NCI-H2107 (cell line): ENCODE measurements at regions not wholly inside any gene's neighbourhood (a gene's known extent, or its start where the extent isn't known, plus 50 kb on each side); places are given as distances from the start of the nearest gene placed in this dataset.

ENCODE experiments used
- DNase-seq: peaks from one replicate; lab custom pipeline; 2025; lab: John Stamatoyannopoulos, UW

DNA sequence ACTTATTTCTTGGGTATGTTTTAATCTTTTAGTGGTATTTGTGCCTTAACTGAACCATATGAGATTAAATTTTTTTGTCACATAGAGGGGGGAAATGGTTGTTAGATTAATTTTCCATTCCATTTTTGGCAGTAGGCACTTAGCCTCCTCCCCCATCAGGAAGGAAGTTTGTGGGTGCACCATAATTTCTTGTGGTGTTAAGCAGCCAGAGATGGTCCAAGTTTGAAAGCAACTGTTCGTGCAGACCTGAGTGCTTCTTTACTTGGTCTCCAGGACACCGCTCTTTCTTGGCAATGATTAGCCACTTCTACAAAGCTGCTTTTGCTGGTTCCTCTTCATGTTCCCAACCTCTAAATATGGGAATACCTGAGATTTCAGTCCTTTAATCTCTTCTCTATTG is 92.7 kb upstream of the RPL34 start:
- no peak for DNase-seq

DNA sequence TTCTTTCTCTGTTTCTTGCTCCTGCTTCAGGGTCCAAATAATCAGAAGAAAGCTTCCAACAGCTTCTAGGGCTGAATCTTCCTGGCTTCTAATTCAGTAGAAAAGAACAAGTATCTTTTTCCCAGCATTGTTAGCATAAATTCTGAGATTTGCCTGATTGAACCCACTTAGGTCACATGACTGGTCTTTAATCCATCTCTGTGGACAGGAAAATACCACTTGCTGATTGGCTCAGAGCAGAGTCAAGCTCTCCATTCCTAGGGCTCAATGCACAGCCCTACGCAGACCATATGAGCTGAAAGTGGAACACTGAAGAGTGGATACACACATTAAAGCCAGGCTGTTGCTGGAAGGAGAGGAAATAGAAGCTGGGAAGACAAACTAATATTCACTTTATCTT is 99.6 kb upstream of the RPL34 start:
- no peak for DNase-seq

DNA sequence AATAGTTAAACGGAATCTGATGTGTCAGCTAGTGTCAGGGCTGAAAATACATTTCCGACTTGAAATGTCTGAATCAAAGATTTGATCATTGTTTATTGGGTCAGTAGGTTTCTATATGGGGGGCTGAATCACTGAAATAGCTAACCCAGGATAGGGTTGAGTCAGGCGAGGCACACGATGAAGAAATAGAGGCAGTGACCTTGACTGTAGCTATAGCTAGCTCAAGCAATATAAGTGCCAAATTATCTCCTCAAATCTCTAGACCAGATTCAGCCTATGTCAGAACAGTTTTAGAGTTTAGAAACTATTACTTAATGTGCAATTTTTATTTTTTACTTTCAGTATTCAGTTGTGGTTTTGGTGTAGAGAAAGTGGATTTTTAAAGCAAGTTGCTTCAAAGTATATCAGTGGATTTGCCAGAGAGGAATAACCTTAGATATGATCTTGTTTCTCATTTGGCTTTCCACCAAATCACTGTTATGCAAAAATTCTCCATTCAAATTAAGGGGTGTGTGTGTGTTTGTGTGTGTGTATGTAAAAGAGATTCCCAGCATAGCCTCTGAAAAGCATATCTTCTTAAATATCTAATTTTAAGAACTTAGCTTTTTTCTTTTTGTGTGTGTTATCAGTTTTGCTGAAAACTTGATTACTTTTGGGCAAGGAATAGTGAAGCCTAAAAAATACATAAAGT is 100.3 kb upstream of the RPL34 start:
- no peak for DNase-seq

DNA sequence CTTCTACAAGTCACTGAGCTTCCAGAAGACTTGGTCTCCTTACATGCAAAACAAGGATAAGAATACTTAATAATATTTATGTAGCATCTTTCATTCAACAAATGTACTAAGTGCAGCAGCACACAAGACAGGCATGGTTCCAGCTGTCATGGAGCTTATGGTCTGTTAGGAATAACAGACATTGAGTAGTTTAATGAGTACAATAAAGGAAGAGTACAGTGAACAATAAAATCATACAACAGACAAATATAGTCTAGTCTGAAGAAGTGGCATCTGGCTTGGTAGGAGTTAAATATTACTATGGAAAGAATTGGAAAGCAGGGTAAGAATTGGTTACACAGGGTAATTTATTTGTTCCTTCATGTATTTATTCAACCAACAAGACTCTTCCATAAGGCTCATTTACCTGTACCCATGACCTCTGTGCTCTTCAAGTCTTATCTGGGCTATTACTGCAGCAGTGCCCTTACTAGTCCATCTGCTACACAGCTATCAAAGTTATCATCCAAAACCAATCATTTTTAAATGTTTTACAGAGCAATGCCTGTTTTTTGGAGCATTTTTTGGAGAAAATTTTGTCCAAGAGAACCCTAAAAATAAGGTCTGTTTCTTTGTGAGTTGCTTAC is 101.1 kb upstream of the RPL34 start:
- DNase-seq = no peak

DNA sequence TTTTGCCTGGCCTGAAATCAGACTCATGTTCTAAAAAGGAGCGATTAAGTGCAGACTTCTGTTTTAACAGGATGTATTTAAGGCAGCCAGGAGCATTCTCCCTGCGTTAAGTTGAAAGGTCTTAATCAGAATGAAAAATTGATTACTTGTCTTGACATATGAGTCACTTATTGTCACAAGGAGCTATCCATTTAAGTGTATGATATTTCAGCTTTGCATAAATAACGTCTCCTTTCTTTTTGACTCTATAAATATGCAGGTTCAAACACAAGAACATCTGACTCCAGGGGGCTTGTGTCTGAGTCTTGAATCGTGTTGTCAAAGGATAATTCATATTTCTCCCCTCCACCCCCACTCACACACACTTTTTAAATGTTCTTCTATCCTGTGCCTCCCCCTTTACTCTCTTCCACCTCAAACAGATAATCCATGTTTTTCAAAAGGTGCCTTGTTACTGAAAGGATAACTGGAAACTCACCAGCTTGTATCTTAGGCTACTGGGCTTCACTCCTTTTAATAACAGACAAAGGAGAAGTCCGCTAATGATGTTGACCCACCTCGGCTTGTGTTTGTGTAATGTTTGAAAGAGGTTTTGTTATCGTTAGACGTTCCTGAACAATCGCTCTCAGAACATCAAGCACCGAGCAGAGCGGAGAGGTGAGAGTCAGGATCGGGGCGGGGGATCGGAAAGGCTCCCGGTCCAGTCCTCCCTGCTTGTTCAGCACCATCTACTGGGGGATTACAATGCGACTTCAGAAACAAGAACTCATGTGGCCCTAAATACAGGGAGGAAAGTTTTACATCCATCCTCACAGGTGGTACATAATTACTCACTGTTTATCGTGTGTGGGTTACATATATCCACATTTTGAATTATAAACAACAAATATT is 107.5 kb upstream of the RPL34 start:
- no peak for DNase-seq

DNA sequence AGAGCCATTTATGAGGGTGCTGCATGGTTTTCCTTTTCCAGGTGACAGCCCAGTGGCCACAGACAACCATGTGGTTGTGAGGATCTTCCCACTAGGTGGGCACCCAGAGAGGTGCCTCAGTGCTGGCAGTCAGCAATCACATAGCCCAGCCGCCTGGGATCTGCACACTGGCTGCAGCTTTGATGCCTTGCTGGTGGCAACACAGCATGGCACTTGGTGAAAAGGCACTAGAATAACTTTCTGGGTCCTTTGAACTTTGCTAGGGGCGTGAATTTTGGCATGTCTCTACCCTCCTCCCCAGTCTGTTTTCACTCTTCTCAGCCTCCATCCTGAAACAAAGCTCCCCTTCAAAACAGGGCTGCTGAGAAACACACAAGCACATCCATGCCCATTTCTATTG is 108.8 kb upstream of the RPL34 start:
- no peak for DNase-seq

DNA sequence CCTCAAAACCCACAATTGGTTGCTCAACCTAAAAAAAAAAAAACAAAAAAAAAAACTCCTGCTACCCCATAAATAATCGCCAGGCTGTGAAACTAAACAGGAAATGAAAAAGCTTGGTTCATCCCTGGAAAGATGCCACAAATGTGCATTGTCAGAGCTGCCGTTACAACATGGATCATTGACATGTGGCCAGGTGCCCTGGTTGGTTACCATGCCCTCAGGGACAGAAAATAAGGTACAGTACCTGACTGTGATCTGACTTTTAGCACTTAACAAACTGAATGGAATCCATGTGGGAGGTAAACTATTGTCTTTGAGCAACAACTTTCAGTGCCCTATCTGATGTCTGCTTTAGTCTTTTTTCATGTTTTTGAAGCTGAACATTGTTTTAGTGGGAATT is 118.0 kb upstream of the RPL34 start:
- no peak for DNase-seq

DNA sequence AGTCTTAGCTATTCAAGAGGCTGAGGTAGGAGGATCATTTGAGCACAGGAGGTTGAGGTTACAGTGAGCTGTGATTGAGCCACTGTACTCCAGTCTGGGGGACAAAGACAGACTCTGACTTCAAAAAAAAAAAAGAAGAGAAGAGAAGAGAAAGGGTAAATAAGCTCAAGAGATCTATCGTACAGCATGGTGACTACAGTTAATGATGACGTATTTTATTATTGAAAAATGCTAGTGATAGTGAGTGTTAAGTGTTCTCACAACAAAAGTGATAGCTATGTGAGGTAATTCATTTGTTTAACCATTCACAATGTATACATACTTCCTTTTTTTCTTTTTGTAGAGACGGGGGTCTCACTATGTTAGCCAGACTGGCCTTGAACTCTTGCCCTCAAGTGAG is 121.5 kb upstream of the RPL34 start:
- DNase-seq = no peak

DNA sequence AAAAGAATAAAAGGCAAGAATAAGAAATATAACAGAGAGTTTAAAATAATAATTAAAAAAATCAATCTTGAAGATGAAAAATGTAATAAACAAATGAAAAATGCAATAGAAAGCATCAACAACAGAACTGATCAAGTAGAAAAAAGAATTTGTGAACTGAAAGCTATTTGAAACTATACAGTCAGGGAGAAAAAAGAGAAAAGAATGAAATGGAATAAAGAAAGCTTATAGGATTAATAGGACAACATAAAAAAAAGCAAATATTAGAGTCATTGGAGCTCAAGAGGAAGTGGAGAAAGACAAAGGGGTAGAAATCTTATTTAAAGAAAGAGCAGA is 126.8 kb upstream of the RPL34 start:
- no peak for DNase-seq

DNA sequence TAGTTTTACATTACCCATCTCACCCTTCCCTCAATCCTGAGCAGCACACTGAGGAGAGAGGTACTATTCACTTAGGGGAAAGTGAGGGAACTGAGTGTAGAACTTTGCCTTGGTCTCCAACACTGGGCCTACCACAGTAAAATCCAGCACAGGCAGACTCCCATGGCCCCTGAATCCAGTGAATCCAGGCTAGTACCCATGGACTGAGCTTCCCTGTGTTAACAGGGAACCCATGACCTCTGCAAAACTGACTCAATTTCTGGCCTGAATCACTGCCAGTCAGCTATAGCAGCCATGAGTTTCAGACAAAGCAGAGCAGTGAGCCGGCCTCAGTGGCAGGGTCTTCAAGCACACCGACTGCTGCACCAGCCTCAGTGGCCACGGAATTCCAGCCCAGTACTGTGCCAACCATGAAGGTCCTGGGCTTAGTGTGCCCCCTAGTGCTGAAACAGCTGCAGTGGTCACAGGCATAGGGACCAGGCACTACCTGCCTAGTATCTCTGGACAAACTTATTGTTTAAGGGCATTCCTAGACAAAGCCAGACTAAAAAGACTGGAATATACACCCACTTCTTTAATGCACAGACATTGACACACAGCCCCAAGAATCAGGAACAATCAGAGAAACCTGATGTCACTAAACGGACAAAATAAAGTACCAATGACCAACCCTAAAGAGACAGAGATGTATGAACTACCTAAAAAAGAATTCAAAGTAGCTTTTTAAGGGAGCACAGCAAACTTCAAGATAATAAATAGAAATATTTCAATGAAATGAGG is 127.4 kb upstream of the RPL34 start:
- DNase-seq = no peak

DNA sequence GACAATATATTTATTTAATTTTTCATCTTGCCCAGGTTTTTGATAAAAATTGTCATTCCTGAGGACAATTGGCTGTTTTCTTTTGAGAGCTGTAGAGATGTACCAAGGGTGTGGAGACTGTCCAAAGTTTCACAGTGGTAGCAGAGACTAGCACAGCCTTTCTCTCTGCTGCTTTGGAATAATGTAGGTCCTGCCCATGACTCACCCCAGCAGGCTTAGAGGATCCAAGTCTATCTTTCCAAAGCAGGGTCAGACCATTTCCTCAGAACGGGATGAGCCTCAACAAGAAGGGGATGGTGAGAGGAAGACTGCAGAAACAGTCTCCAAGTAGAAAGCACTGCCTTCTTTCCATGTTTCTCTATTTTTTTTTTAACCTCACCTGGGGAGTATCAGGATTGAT is 131.5 kb upstream of the RPL34 start:
- no peak for DNase-seq

DNA sequence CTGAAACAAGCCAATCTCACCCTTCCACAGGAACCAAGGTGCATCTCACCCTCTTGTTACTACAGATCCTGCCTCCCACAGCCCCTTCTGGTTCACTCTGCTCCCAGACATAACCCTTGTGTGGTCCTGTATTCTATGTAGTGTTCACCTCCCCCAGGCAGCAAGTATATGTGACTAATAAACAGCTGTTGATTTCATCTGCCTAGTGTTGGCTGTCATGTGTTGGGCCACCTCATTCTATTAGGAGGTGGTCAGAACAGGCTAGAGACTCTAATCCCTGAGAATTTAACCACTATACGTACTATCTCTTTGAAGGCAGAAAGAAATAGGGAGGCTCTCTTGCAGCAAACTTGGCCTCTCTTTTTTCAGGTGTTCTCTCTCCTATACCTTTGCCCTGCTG is 134.3 kb upstream of the RPL34 start:
- DNase-seq = no peak

DNA sequence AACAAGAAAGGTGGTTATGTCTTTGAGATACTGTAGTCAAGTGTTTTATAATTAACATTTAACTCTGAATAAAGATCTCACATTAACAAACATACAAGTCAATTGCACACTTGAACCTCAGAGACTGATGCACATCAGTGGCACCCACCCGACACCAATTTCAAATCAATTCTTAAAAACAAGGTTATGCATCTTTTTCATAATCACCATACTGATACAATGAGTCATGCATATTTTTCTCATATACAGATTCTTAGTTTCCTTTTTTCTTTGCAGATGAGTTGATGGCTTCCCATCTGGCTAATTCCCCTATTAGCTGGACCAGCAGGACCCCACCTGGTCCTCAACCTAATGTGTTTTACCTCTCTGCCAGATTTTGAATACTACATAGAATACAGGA is 136.2 kb upstream of the RPL34 start:
- no peak for DNase-seq

DNA sequence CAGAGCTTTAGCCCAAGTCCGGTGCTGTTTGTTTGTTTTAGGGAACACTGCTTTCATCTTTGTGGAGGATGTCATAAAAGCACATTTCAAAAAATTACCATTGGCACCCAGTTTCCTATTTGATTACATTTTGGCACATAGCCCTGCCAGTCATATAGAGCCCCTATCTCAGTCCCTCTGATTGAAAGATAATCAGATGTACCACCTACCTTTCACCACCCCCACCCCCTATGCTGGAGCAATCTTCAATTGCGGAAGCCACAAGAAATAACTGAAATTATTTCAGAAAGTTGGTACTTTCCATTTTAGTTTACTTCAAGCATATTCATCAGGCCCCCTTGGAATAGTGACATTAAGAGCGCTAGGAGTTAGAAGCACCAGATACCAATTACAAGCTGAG is 136.7 kb upstream of the RPL34 start:
- no peak for DNase-seq

DNA sequence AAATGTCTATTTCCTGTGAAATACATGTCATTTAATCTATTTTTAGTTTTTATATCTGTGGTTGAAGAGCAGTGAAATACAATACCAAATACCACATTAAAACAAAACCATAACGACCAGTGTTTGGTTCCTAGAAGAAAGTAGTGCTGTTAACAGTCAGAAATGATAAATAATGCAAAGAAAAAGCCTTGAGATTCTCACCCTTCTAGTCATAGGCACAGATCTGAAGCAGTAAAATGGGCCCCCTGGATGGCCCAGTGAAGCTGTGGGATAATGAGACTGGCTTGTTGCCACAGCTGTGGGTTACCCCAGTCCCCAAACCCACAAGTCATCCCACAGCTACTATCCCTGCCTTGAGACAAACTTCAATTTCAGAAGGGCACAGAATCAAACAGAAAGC is 137.3 kb upstream of the RPL34 start:
- no peak for DNase-seq

DNA sequence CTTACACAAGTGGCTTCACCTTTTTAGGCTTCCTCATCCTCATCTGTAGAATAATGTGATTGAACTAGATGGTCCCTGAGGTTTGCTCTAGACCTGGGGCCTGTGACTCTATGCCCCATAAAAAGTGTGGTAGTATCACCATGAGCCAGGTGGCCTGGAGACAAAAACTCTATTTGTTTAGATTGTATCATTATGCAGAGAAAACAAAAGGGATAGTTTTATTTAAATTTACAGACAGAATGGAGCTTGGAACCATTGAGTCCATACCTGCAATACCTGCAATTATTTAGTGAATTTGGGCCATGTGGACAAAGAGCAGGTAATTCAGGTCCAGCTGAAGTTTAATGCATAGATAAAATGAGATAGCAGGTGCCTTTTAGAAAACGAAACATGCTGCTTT is 139.5 kb upstream of the RPL34 start:
- no peak for DNase-seq

DNA sequence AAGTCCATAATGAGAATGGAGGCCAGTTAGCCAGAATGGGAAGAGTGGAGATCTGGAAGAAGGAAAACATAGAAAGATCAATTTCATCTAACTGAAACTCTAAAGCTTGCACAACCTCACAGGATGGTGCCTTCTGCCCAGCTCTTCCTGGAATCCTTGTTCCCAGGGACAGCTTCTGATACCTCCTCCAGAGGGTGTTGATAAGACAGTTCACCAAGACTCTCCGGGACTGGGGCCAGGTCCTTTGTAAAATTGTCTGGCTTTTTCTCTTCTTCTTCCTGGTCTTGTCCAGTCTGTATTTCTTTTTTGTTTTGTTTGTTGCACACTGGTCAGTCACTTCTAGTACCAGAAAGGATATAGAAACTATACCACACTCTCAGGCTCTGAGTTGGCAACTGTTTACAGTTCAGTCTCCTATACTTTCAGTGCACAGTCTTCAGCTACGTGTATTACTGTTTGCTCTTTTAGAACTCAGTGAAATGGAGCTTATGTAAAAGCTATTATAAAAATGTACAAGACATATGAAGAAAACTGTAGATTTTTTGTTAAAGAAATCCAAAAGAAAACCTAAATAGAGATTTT is 142.8 kb upstream of the RPL34 start:
- DNase-seq = no peak

DNA sequence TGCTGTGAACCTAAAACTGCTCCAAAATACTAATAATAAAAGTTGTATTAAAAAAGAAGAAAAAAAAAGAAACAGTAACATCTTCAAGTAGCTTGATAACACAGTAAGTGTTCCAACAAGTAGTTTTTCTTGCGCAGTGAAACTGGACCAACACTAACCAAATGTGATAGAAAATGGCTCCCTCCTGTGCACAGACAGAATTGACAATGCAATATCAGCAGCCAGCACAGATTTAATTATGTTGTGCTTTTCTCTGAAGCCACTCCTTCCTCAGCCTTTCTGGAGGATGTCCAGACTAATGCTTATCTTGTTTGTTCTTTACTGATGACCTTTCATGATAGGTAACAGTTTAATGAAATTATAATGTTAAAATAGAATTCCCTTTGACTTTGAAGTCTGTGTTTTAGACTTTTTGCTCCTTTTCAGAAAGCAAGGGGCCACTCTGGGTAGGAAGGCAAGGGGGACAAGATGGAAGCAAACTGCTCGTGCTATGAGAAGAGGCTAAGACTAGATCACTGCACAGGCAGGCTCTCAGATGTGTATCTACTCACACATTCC is 147.1 kb upstream of the RPL34 start:
- no peak for DNase-seq

DNA sequence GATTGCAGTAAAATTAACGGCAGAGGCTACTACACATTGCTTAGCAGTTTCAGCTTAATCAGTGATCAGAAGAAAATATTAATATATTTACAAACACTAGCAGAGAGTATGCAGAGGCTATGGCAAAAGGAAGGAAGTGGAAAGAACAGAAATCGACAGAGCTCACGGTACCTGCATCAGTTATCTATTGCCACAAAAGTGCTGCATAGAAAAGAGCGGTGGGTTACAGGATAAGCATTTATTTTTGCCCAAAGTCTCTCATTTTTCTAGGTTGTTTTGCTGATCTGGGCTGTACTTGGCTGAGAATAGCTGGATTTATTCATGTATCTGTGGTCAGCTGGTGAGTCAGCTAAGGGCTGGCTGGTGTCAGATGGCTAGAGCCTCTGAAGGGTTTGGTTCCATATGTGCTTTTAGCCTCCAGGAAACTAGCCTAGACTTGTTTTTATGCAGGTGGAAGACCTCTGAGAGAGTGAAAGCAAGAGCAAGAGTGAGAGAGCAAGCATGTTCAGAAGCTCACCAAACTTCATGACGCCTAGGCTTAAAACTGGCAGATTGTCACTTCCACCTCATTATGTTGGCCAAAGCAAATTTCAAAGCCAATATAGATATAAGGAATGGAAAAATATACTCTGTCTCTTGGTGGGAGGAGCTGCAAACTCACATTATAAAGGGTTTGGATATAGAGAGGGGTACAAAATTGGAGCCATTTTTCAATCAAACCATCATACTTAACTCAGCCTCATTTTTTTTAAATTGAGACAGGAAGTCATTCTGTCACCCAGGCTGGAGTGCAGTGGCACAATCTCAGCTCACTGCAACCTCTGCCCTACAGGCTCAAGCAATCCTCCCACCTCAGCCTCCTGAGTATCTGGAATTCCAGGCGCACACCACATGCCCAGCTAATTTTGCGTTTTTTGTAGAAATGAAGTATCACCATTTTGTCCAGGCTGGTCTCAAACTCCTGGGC is 153.2 kb upstream of the RPL34 start:
- no peak for DNase-seq

DNA sequence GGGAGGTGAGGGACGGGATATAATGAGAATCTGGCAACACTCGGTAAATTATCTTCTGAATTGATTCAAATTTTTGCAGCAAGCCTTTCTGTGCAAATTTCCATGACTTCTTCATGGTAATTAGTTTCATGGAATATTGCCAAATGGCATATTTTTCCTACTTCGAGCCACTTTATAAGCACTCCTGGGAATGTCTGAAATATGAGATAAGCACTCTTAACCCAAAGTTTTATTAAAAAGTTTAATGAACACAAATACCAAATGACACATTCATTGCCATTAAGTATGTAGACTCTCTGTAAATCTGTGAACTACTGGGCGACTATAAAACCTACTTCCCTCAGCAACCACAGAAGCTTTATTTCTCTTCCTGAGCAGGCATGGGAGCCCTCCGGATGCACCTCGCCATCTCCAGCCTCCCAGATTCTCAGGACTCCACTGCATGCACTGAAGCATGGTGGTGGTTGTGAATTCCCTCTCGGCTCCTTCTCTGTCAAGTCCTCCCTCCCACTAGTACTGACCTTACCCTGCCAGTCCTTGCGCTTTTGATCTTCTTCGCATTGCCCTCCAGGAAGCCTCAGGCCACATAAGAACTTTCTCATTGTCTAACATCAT is 154.4 kb upstream of the RPL34 start:
- no peak for DNase-seq
